ENCODE measurements at regions not wholly inside any gene's neighbourhood (a gene's known extent, or its start where the extent isn't known, plus 50 kb on each side); places are given as distances from the start of the nearest gene placed in this dataset.

DNA sequence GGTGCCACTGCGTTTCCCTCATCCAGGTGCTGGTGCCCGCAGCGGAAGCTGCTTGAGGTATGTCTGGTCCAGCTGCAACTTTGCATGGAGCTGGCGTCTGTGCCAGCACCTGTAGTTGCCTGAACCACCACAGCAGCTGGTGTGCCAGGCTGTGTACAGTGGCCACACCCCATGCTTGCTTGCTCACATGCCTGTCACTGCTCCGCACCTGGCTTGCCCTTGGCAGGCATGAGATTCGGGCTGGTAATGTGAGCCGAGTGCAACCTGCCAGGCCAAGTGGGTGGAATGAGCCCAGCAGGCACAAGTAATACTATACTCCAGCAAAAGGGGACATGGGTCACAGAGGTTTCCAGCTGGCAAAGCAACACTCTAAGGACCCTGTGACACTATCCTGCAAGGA lies 1123.3 kb upstream of the ACVR2A start:
- Histone ChIP-seq H3K4me1 (ENCODE audit: control insufficient read depth, extremely low read depth, insufficient read depth, low read length) (no peaks in the 10 kb centered on the region), H3K4me2 (ENCODE audit: extremely low read depth, insufficient read depth, low read length) (no peak overlapping the region), H4K20me1 (ENCODE audit: control insufficient read depth, extremely low read depth, insufficient read depth, low read length) (no peaks in the 10 kb centered on the region), H3K27ac (ENCODE audit: insufficient read depth, low read length) (no peak overlapping the region), H3K36me3 (ENCODE audit: control insufficient read depth, insufficient read depth, low read length) (no peaks in the 10 kb centered on the region), H3K27me3 (ENCODE audit: control insufficient read depth, insufficient read depth, low read length) (no peaks in the 10 kb centered on the region), H3K79me2 (ENCODE audit: control insufficient read depth, insufficient read depth, low read length) (no peaks in the 10 kb centered on the region), H3K9ac (ENCODE audit: insufficient read depth, low read length) (no peak overlapping the region), H2AFZ (ENCODE audit: low read length) (no peak overlapping the region), H3K9me3 (ENCODE audit: control insufficient read depth, insufficient read depth, low read depth, low read length) (no peaks in the 10 kb centered on the region), H3K4me3 (replicated peaks in 1 of 4; ENCODE audit: control extremely low read depth in 1 of 4, insufficient read depth in 1 of 4, low read depth in 3 of 4, low read length in 4 of 4) (no peak overlapping the region)
- no peak for TF ChIP-seq EZH2 (IDR thresholded peaks at IDR 0.05; ENCODE audit: low read length, missing control alignments)
- TF ChIP-seq, protein P1, sequence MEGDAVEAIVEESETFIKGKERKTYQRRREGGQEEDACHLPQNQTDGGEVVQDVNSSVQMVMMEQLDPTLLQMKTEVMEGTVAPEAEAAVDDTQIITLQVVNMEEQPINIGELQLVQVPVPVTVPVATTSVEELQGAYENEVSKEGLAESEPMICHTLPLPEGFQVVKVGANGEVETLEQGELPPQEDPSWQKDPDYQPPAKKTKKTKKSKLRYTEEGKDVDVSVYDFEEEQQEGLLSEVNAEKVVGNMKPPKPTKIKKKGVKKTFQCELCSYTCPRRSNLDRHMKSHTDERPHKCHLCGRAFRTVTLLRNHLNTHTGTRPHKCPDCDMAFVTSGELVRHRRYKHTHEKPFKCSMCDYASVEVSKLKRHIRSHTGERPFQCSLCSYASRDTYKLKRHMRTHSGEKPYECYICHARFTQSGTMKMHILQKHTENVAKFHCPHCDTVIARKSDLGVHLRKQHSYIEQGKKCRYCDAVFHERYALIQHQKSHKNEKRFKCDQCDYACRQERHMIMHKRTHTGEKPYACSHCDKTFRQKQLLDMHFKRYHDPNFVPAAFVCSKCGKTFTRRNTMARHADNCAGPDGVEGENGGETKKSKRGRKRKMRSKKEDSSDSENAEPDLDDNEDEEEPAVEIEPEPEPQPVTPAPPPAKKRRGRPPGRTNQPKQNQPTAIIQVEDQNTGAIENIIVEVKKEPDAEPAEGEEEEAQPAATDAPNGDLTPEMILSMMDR (conservative IDR thresholded peaks at IDR 0.05 in 1 of 2, IDR thresholded peaks at IDR 0.05 in 1 of 2; ENCODE audit: low read depth in 1 of 2, low read length in 2 of 2): no peak
- DNase-seq (ENCODE audit: low read depth in 2 of 2): no peak

DNA sequence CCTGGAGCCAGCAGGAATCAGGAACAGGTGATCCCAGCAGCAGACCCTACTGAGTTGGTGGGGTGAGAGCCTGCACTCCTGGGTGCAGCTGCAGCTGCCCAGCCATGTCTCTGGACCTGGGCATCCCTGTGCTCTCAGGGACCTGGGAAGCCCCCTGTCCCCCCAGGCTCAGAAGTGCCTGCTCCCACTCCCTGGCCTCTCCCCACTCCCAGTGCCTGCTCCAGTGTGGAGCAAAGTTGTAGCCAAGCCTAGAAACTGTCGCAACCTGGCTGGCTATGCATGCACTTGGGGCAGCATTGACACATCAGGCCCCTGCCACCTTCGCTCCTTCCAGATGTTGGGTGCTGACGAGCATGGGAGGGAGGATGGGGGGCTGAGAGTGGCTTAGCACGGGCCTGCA lies 1124.7 kb upstream of the ACVR2A start:
- no peak for DNase-seq (ENCODE audit: low read depth in 2 of 2)
- Histone ChIP-seq H3K9ac (ENCODE audit: insufficient read depth, low read length) (no peak overlapping the region), H3K4me1 (ENCODE audit: control insufficient read depth, extremely low read depth, insufficient read depth, low read length) (no peaks in the 10 kb centered on the region), H3K36me3 (ENCODE audit: control insufficient read depth, insufficient read depth, low read length) (no peaks in the 10 kb centered on the region), H2AFZ (ENCODE audit: low read length) (no peak overlapping the region), H3K4me3 (replicated peaks in 1 of 4; ENCODE audit: control extremely low read depth in 1 of 4, insufficient read depth in 1 of 4, low read depth in 3 of 4, low read length in 4 of 4) (no peak overlapping the region), H3K79me2 (ENCODE audit: control insufficient read depth, insufficient read depth, low read length) (no peaks in the 10 kb centered on the region), H3K27ac (ENCODE audit: insufficient read depth, low read length) (no peak overlapping the region), H3K27me3 (ENCODE audit: control insufficient read depth, insufficient read depth, low read length) (no peaks in the 10 kb centered on the region), H3K4me2 (ENCODE audit: extremely low read depth, insufficient read depth, low read length) (no peak overlapping the region), H4K20me1 (ENCODE audit: control insufficient read depth, extremely low read depth, insufficient read depth, low read length) (no peaks in the 10 kb centered on the region), H3K9me3 (ENCODE audit: control insufficient read depth, insufficient read depth, low read depth, low read length) (no peaks in the 10 kb centered on the region)
- TF ChIP-seq EZH2 (IDR thresholded peaks at IDR 0.05; ENCODE audit: low read length, missing control alignments): no peak
- TF ChIP-seq, protein P1 (conservative IDR thresholded peaks at IDR 0.05 in 1 of 2, IDR thresholded peaks at IDR 0.05 in 1 of 2; ENCODE audit: low read depth in 1 of 2, low read length in 2 of 2): no peak

DNA sequence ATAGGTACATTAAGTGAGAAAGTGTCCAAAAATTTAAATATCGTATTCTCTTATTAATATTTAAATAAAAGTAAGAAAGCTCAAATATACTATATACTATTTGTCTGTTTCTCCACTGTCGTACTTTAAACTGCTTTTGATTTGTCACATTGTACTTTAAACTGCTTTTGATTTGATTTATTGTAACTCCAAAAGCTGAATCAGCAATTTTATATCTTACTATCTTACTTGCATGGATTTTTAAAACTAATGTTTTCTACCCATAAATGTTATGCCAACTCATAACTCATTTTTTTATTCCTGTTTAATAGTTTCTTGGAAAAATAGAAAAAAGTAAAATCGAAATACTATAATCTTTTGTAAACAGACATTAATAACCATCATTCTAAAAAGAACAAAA lies 1128.2 kb upstream of the ACVR2A start:
- H2AFZ ChIP-seq (ENCODE audit: low read length): no peak overlapping the region
- no peak overlapping the region for H3K9ac ChIP-seq (ENCODE audit: insufficient read depth, low read length)
- DNase-seq (ENCODE audit: low read depth in 2 of 2): no peak
- no peaks in the 10 kb centered on the region for H4K20me1 ChIP-seq (ENCODE audit: control insufficient read depth, extremely low read depth, insufficient read depth, low read length)
- no peaks in the 10 kb centered on the region for H3K9me3 ChIP-seq (ENCODE audit: control insufficient read depth, insufficient read depth, low read depth, low read length)
- H3K36me3 ChIP-seq (ENCODE audit: control insufficient read depth, insufficient read depth, low read length): no peaks in the 10 kb centered on the region
- H3K4me3 ChIP-seq (replicated peaks in 1 of 4; ENCODE audit: control extremely low read depth in 1 of 4, insufficient read depth in 1 of 4, low read depth in 3 of 4, low read length in 4 of 4): no peak overlapping the region
- TF ChIP-seq EZH2 (IDR thresholded peaks at IDR 0.05; ENCODE audit: low read length, missing control alignments): no peak
- no peak overlapping the region for H3K4me2 ChIP-seq (ENCODE audit: extremely low read depth, insufficient read depth, low read length)
- no peaks in the 10 kb centered on the region for H3K27me3 ChIP-seq (ENCODE audit: control insufficient read depth, insufficient read depth, low read length)
- no peak overlapping the region for H3K27ac ChIP-seq (ENCODE audit: insufficient read depth, low read length)
- H3K4me1 ChIP-seq (ENCODE audit: control insufficient read depth, extremely low read depth, insufficient read depth, low read length): no peaks in the 10 kb centered on the region
- no peaks in the 10 kb centered on the region for H3K79me2 ChIP-seq (ENCODE audit: control insufficient read depth, insufficient read depth, low read length)

Data from fibroblast of lung (primary cell).